Neural crest cell (in vitro differentiated cells): ENCODE measurements at regions not wholly inside any gene's neighbourhood (a gene's known extent, or its start where the extent isn't known, plus 50 kb on each side); places are given as distances from the start of the nearest gene placed in this dataset.

Source experiments
- DNase-seq: peaks from one replicate; pipeline ENCODE4 v3.0.0; 2021; ENCODE audit warnings: low read depth, mixed read lengths, low spot score
- H3K27ac Mint-ChIP-seq: one replicate; pipeline ENCODE4 v1.8.0; 2021; ENCODE audit warnings: mild to moderate bottlenecking, mixed read lengths; ENCODE audit not compliant: unreplicated experiment
- H3K27me3 Mint-ChIP-seq: 2 replicates; pipeline ENCODE4 v1.8.0; 2021; ENCODE audit warnings: low read depth, mild to moderate bottlenecking, mixed read lengths
- H3K36me3 Mint-ChIP-seq: 2 replicates; pipeline ENCODE4 v1.8.0; 2021; ENCODE audit warnings: low read depth, mild to moderate bottlenecking, mixed read lengths
- H3K4me1 Mint-ChIP-seq: 2 replicates; pipeline ENCODE4 v1.8.0; 2021; ENCODE audit warnings: mixed read lengths
- H3K4me3 Mint-ChIP-seq: one replicate; pipeline ENCODE4 v1.8.0; 2021; ENCODE audit warnings: mild to moderate bottlenecking, mixed read lengths
- H3K9me3 Mint-ChIP-seq: 2 replicates; pipeline ENCODE4 v1.8.0; 2021; ENCODE audit warnings: mixed read lengths
- TF ChIP-seq, protein P1 (sequence below): fragments of 200-600 bp; sonication (generic); conservative IDR thresholded peaks from 2 replicates; pipeline ENCODE4 v1.5.0; 2021; ENCODE audit warnings: antibody characterized with exemption, mild to moderate bottlenecking

DNA sequence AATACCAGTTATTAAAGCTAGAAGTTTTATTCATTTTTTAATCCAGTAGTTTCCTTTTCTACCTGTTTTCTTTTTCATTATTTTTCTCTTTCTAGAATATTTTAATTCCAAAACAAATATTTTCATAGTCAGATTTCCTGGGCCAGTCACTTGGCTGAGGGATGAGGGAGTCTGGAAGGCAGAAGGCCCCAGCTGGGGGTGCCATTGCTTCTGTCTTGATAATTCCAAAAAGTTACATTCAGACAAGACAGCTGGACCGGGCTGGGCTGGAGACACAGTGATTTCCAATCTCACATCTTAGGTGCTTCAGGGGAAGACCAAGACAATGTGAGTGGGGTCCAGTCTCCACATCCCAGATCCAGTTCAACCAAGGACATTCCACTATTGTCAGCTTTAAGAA lies 263.5 kb downstream of the TMA16 start:
- Mint-ChIP-seq H3K4me3 (no peak overlapping the region), H3K9me3 (no peaks in the 10 kb centered on the region)

GRCh38 chr4:163762741-163763140 lies 268.3 kb downstream of the TMA16 start:
- H3K9me3 Mint-ChIP-seq: no peaks in the 10 kb centered on the region
- no peaks in the 10 kb centered on the region for H3K36me3 Mint-ChIP-seq
- H3K4me3 Mint-ChIP-seq: no peak overlapping the region
- TF ChIP-seq, protein P1, sequence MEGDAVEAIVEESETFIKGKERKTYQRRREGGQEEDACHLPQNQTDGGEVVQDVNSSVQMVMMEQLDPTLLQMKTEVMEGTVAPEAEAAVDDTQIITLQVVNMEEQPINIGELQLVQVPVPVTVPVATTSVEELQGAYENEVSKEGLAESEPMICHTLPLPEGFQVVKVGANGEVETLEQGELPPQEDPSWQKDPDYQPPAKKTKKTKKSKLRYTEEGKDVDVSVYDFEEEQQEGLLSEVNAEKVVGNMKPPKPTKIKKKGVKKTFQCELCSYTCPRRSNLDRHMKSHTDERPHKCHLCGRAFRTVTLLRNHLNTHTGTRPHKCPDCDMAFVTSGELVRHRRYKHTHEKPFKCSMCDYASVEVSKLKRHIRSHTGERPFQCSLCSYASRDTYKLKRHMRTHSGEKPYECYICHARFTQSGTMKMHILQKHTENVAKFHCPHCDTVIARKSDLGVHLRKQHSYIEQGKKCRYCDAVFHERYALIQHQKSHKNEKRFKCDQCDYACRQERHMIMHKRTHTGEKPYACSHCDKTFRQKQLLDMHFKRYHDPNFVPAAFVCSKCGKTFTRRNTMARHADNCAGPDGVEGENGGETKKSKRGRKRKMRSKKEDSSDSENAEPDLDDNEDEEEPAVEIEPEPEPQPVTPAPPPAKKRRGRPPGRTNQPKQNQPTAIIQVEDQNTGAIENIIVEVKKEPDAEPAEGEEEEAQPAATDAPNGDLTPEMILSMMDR: no peak
- H3K27ac Mint-ChIP-seq: no peak overlapping the region
- no peak for DNase-seq
- no peaks in the 10 kb centered on the region for H3K4me1 Mint-ChIP-seq
- H3K27me3 Mint-ChIP-seq: no peaks in the 10 kb centered on the region

More for the DNA sequence above, 263.5 kb downstream of the TMA16 start:
- DNase-seq: no peak
- no peaks in the 10 kb centered on the region for H3K36me3 Mint-ChIP-seq
- H3K27ac Mint-ChIP-seq: no peak overlapping the region
- TF ChIP-seq, protein P1: no peak
- H3K4me1 Mint-ChIP-seq: no peaks in the 10 kb centered on the region
- H3K27me3 Mint-ChIP-seq: no peaks in the 10 kb centered on the region

DNA sequence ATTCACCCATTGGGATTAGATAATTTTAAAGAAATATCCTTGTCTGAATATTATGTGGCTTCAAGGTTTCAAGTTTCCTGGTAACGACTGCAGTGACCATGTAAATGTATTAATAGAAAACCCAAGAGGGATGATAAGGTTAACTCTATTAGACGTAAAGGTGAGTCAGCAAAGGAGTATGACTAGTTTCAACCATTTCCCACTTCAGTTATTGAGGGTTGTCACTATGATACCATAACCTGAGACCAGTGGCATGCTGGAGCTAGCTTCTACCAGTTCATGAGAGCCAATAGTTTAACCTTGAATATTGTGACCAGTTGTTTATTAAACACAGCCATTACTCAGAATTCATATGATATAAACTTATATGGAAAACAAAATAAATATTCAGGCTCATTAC lies 270.1 kb downstream of the TMA16 start:
- H3K4me1 Mint-ChIP-seq: no peaks in the 10 kb centered on the region
- TF ChIP-seq, protein P1: no peak
- no peak overlapping the region for H3K4me3 Mint-ChIP-seq
- no peaks in the 10 kb centered on the region for H3K27me3 Mint-ChIP-seq
- H3K36me3 Mint-ChIP-seq: no peaks in the 10 kb centered on the region
- H3K9me3 Mint-ChIP-seq: no peaks in the 10 kb centered on the region
- DNase-seq: no peak
- H3K27ac Mint-ChIP-seq: no peak overlapping the region

DNA sequence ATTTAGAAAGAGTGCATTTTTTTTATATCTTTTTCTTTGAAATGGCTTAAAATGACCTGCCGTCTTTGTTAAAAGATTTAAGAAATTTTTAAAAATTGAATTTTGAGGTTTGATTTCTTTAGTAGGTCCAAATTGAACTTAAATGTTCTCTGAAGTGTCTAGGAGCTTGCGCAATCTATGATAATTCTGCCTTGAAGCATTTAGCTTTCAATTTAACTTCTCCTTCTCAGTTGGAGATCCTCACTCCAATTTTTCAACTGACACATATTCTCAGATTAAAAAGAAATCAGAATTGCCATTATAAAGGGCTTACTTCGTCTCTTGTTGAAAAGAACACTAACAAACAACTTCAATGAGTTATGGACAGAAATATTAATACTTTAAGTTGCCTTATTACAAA lies 273.5 kb downstream of the TMA16 start:
- TF ChIP-seq, protein P1: no peak
- DNase-seq: no peak
- no peaks in the 10 kb centered on the region for H3K4me1 Mint-ChIP-seq
- H3K27me3 Mint-ChIP-seq: no peaks in the 10 kb centered on the region
- H3K4me3 Mint-ChIP-seq: no peak overlapping the region
- no peaks in the 10 kb centered on the region for H3K36me3 Mint-ChIP-seq
- no peaks in the 10 kb centered on the region for H3K9me3 Mint-ChIP-seq
- H3K27ac Mint-ChIP-seq: no peak overlapping the region

GRCh38 chr4:163772238-163772637 lies 277.7 kb downstream of the TMA16 start:
- DNase-seq: no peak
- Mint-ChIP-seq H3K27me3 (no peaks in the 10 kb centered on the region), H3K36me3 (no peaks in the 10 kb centered on the region), H3K4me1 (no peaks in the 10 kb centered on the region), H3K27ac (no peak overlapping the region), H3K4me3 (no peak overlapping the region), H3K9me3 (no peaks in the 10 kb centered on the region)
- TF ChIP-seq, protein P1: no peak

- no peaks in the 10 kb centered on the region for H3K27me3 Mint-ChIP-seq
- H3K9me3 Mint-ChIP-seq: no peaks in the 10 kb centered on the region
- H3K4me1 Mint-ChIP-seq: no peaks in the 10 kb centered on the region
- no peaks in the 10 kb centered on the region for H3K36me3 Mint-ChIP-seq
- TF ChIP-seq, protein P1: no peak
- H3K27ac Mint-ChIP-seq: no peak overlapping the region
- DNase-seq: no peak
- H3K4me3 Mint-ChIP-seq: no peak overlapping the region
Measured at GRCh38 chr4:163773940-163774339, 279.4 kb downstream of the TMA16 start.
